A673 (cell line): ENCODE measurements at regions not wholly inside any gene's neighbourhood (a gene's known extent, or its start where the extent isn't known, plus 50 kb on each side); places are given as distances from the start of the nearest gene placed in this dataset.

Source experiments
- BruUV-seq: library from RNA; stranded (reverse); fragments of 400-500 nt; replicated peaks from 2 replicates; lab custom pipeline; 2021; lab: Mats Ljungman, UMichigan
- CTCF ChIA-PET: fragments of 300-600 bp; sonication (Branson Sonifier 250); formaldehyde crosslinking; loops from one replicate; lab custom pipeline; 2022; ENCODE audit warnings: antibody characterized with exemption; lab: Charles Lee
- POLR2A ChIA-PET: fragments of 300-600 bp; sonication (Branson Sonifier 250); formaldehyde crosslinking; loops from one replicate; lab custom pipeline; 2022; ENCODE audit warnings: antibody characterized with exemption; ENCODE audit not compliant: low non-redundant PET; lab: Charles Lee
- DNase-seq: peaks from one replicate; pipeline ENCODE4 v3.0.0-alpha.2; 2015; ENCODE audit warnings: low spot score
- H3K27ac ChIP-seq: fragments of 200-600 bp; sonication (generic); 2 replicates; pipeline ENCODE4 v1.5.1; 2016; ENCODE audit warnings: mixed run types, low read depth, mild to moderate bottlenecking, mixed read lengths, antibody characterized with exemption, low read length; ENCODE audit not compliant: poor library complexity, severe bottlenecking
- H3K27me3 ChIP-seq: fragments of 200-600 bp; sonication (generic); replicated peaks from 2 replicates; pipeline ENCODE4 v1.6.1; 2017; ENCODE audit warnings: mixed run types, low read depth, mild to moderate bottlenecking, mixed read lengths, antibody characterized with exemption, low read length; ENCODE audit not compliant: insufficient read depth, poor library complexity
- H3K36me3 ChIP-seq: fragments of 200-600 bp; sonication (generic); 2 replicates; pipeline ENCODE4 v1.6.1; 2016; ENCODE audit warnings: mixed run types, mild to moderate bottlenecking, mixed read lengths, antibody characterized with exemption, low read length; ENCODE audit not compliant: insufficient read depth, poor library complexity, severe bottlenecking
- H3K4me1 ChIP-seq: fragments of 200-600 bp; sonication (generic); 2 replicates; pipeline ENCODE4 v1.6.1; 2017; ENCODE audit warnings: mixed run types, mild to moderate bottlenecking, mixed read lengths, antibody characterized with exemption, low read length; ENCODE audit not compliant: insufficient read depth, poor library complexity, severe bottlenecking
- H3K4me3 ChIP-seq: fragments of 200-600 bp; sonication (generic); 2 replicates; pipeline ENCODE4 v1.5.1; 2016; ENCODE audit warnings: low read depth, mixed run types, mild to moderate bottlenecking, mixed read lengths, low read length; ENCODE audit not compliant: poor library complexity, severe bottlenecking
- H3K9me3 ChIP-seq: fragments of 200-600 bp; sonication (generic); 2 replicates; pipeline ENCODE4 v1.6.1; 2016; ENCODE audit warnings: mixed run types, low read depth, mild to moderate bottlenecking, mixed read lengths, antibody characterized with exemption, low read length; ENCODE audit not compliant: poor library complexity, severe bottlenecking
- EZH2 ChIP-seq: fragments of 200-600 bp; sonication (generic); IDR thresholded peaks from 2 replicates; pipeline ENCODE4 v1.6.1; 2017; ENCODE audit warnings: borderline replicate concordance, low read depth, mild to moderate bottlenecking, mixed read lengths, antibody characterized with exemption, low read length; ENCODE audit not compliant: poor library complexity, severe bottlenecking
- intact Hi-C: fragments of 100-400 bp; cut with micrococcal nuclease; formaldehyde crosslinking; loops from one replicate; pipeline ENCODE4 v1.10.0; 2022; ENCODE audit not compliant: unreplicated experiment
- TF ChIP-seq, protein P1 (sequence below): fragments of 300-800, 200-600 bp; sonication (generic); conservative IDR thresholded peaks from 2 replicates; pipeline ENCODE4 v1.5.1; 2017; ENCODE audit warnings: low read depth, mild to moderate bottlenecking, antibody characterized with exemption, low read length, moderate library complexity, mixed read lengths

DNA sequence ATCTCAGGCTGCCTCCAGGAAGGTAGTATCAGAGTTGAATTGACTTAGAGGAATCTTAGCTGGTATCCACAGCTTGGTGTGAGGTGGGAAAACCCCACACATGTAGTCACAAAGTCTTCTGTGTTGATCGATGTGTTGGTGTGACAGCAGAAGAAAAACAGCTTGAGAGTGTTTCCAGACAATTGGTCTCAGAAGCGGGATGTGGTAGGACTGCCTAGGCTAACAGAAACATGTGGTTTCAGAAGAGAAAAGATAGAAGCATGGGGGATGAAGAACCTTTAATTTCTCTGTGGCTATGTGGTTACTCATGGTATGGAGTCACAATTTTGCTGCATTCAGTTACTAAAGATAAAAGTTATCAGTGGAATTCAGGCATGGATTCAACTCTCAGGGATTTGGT lies 134.7 kb upstream of the SLITRK5 start:
- POLR2A ChIA-PET: no interaction called here
- intact Hi-C loops: no loop called here
- no peaks in the 10 kb centered on the region for H3K4me1 ChIP-seq
- DNase-seq: no peak
- no TSS peak for BruUV-seq
- H3K9me3 ChIP-seq: no peaks in the 10 kb centered on the region
- H3K36me3 ChIP-seq: no peaks in the 10 kb centered on the region
- CTCF ChIA-PET: no interaction called here
- TF ChIP-seq, protein P1, sequence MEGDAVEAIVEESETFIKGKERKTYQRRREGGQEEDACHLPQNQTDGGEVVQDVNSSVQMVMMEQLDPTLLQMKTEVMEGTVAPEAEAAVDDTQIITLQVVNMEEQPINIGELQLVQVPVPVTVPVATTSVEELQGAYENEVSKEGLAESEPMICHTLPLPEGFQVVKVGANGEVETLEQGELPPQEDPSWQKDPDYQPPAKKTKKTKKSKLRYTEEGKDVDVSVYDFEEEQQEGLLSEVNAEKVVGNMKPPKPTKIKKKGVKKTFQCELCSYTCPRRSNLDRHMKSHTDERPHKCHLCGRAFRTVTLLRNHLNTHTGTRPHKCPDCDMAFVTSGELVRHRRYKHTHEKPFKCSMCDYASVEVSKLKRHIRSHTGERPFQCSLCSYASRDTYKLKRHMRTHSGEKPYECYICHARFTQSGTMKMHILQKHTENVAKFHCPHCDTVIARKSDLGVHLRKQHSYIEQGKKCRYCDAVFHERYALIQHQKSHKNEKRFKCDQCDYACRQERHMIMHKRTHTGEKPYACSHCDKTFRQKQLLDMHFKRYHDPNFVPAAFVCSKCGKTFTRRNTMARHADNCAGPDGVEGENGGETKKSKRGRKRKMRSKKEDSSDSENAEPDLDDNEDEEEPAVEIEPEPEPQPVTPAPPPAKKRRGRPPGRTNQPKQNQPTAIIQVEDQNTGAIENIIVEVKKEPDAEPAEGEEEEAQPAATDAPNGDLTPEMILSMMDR: no peak
- no peak for TF ChIP-seq EZH2
- H3K4me3 ChIP-seq: no peak overlapping the region
- no peak overlapping the region for H3K27ac ChIP-seq
- H3K27me3 ChIP-seq: no peaks in the 10 kb centered on the region

DNA sequence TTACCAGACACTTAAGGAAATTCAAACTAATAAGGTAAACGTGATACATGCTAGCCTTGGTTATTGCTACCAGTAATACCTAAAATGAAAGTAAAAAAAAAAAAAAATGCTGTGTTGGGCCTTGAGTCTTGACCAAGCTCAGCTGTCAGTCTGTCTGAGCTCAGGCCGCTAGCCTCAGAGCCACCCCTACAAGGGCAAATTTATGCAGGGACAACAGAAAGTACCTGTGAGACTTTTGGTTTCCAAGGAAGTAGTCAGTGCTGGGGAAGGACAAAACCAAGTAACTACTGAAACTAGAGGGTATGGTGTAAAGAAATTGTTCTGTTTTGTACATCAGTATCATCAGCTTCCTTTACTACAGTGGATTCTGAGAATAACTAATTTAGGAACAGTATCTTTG lies 134.3 kb upstream of the SLITRK5 start:
- H3K4me3 ChIP-seq: no peak overlapping the region
- intact Hi-C loops: no loop called here
- BruUV-seq: no TSS peak
- no peaks in the 10 kb centered on the region for H3K4me1 ChIP-seq
- CTCF ChIA-PET: no interaction called here
- H3K27me3 ChIP-seq: no peaks in the 10 kb centered on the region
- no peak overlapping the region for H3K27ac ChIP-seq
- H3K36me3 ChIP-seq: no peaks in the 10 kb centered on the region
- no peaks in the 10 kb centered on the region for H3K9me3 ChIP-seq
- no peak for DNase-seq
- TF ChIP-seq EZH2: no peak
- TF ChIP-seq, protein P1: no peak
- POLR2A ChIA-PET: no interaction called here

DNA sequence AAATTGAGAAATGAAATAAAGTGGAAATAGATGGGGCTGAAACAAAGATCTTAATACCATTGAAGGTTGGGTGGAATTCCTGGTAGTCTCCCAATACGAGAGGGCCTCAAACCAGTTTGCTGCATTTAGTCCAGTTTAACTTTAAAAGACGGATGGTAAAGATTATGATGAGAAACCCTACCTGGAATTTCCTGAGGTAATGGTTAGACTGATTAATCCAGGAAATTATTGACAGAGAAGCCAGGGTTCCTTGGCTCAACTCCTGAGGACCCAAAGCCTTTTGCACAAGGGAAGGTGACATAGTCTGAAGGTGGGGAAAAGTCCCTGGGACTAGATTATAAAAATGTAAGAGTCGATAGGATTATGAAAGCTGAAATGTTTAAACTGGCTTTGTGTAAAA lies 133.2 kb upstream of the SLITRK5 start:
- CTCF ChIA-PET: no interaction called here
- no peak for TF ChIP-seq EZH2
- TF ChIP-seq, protein P1: no peak
- BruUV-seq: no TSS peak
- POLR2A ChIA-PET: no interaction called here
- intact Hi-C loops: no loop called here
- Histone ChIP-seq H3K4me1 (no peaks in the 10 kb centered on the region), H3K4me3 (no peak overlapping the region), H3K36me3 (no peaks in the 10 kb centered on the region), H3K27ac (no peak overlapping the region), H3K27me3 (no peaks in the 10 kb centered on the region), H3K9me3 (no peaks in the 10 kb centered on the region)
- DNase-seq: no peak
